Stimulated activated CD8-positive, alpha-beta memory T cell treated with anti-CD3 and anti-CD28 coated beads, Interleukin-4, amount 100 ng/mL, for 4 hours (primary cell): ENCODE measurements at regions not wholly inside any gene's neighbourhood (a gene's known extent, or its start where the extent isn't known, plus 50 kb on each side); places are given as distances from the start of the nearest gene placed in this dataset.

Source experiments
- DNase-seq, 2 donors: peaks; one replicate each; pipeline ENCODE4 v3.0.0-alpha.2; 2020; ENCODE audit warnings: low read depth in 2 of 2, low spot score in 1 of 2

DNA sequence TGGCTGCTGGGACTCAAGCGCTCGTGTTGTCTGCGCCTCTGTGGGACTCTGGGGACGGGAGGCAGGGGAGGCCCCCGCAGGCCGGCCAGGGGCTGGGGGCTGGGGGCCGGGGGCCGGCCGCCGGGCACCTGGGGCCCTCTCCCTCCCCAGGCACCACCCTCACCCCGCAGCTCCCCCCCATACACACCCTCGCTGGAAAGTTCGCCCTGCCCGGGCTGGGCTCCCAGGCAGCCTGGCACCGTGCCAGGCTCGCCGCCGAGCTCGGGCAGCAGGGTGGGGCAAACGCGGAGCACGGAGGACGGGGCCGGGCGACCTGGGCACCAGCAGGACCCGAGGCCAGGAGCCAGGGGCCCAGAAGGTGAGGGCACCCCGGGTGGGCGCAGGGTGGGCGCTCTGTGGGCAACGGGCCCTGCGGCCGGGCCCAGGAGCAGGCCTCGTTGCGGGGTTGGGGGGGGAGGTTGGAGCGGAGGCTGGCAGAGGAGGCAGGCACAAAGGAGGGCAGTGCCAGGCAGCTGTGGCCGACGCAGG lies 76.7 kb upstream of the WNT7B start:
- DNase-seq: no peak

DNA sequence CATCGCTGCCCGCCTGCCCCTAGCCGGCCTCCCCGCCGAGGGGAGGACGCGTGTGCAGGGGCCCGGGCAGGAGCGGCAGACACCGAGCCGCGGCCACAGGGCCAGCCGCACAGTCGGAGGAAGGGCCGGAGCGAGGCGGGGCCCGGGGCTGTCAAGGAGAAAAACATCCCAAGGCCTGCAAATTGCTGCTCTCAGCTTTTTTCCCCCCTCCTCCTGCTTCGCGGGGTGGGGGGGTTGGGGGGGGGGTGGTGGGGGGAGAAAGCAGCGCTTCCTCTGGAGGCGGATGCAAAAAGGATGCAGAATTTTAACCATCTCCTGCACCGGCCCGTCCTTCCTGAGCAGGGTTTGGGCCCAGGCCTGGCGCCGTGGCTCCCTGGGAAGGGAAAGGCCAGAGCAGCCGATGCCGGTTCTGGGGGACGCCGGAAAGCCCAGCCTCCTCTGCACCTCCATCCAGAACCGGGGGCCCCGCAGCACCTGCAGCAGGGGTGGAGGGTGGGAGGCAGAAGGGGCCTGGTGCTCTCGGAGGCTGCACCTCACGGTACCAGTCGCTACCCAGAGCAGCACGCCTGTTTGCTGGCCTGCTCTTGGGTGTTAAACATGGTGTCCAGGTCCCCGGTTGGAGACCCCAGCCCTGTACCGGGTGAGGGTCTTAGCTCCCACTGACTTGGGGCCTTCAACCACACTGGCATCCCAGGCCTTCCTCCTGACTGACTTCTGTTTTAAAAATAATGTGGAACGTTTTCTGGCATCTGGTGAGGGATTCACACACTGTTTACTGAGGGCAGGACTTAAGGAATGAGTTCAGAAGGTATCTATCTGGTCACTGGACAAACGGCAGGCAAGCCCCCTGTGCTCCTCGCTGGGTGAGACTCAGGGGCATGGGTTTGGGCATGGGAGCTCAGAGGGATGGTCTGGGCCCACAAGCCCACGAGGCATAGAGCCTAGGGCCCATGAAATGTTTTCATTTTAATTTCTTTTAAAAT lies 77.4 kb upstream of the WNT7B start:
- no peak for DNase-seq

DNA sequence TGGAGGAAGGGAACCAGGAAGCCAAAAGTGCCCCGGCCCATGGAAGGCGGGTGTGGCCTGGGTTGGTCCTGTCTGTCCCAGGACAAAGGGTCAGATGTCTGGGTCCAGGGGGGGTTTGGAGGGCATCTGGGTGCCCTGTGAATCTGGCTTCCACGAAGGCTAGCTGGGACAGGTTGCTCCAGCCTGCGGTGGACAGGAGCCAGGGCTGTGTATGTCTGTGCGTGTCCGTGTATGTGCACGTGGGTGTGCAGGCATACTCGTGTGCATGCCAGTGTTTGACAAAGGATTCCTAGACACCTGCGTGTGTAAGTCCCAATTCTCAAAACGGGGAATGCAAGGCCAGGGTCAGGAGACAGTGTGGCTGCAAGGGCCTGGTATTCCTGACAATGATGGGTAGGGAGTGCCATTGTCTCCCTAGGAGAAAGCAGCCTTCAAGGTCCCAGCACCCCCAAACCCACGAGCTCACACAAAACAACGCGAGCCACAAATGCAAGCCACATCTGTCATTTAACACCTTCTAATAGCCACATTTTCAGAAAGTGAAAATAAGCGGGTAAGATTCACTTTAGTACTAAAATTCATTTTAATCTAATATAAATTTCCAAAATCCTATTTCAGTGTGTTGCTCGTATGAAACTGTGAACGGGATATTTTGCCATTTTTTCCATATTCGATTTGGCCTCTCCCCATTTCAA lies 78.4 kb upstream of the WNT7B start:
- DNase-seq: no peak

DNA sequence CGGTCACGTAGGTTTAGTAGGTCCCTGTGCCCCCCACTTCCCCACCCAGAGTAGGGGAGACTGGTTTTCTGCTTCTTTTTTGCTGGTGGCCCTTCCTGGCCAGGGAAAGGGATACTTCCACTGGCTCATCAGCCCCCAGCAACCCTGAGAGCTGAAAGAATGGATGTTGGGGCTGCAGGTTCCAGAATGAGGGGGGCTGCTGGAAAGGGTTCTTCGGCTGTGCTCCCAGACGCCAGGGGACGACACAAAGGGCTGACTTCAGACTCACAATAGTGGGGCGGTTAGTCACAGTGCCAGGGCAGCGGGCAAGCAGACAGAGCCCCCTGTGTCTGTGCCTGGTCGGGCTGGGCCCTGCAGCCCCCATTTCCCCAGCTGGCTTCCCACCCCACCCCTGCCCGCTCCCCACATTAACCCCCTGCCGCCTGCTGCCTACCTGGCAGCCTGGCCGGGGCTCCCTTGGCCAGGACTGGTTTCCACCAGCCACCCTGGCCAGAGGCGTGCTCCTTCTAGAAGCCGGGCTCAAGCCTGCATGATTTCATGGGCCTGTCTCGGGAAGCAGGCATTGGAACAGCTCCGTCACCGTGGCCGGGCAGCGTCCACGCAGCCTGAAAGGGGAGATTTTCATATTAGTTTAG lies 79.1 kb upstream of the WNT7B start:
- no peak for DNase-seq

DNA sequence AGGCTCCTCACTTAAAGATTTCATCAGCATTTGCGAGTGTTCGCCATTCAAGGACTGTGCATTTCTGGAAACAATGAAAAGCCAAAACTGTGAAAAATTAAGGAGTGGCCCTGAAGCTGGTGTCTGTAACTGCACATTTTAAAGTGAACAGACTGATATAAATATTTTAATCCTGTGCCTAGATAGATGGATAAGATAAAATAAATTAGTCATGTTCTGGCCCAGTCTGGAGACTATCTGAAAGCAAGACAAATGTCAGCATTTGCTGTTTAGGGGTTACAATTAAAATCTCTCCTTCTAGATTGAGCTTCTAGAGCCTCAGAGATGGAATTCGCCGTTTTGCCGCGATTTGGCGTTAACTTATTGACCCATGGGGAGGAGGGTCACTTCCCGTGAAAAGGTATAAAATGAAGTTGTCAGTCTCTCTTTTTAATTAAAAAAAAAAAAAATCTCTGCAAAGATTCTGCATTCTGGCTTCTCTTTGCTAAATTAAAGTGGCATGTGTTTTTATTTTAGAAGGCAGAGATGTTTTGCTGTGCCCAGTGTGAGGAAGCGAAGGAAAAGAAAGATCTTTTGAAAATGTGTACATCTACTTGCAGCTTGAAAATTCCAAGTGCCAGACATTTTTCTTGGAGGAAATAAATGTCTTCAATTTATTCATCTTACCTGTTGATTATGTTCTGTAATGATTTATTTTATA lies 79.7 kb upstream of the WNT7B start:
- no peak for DNase-seq

DNA sequence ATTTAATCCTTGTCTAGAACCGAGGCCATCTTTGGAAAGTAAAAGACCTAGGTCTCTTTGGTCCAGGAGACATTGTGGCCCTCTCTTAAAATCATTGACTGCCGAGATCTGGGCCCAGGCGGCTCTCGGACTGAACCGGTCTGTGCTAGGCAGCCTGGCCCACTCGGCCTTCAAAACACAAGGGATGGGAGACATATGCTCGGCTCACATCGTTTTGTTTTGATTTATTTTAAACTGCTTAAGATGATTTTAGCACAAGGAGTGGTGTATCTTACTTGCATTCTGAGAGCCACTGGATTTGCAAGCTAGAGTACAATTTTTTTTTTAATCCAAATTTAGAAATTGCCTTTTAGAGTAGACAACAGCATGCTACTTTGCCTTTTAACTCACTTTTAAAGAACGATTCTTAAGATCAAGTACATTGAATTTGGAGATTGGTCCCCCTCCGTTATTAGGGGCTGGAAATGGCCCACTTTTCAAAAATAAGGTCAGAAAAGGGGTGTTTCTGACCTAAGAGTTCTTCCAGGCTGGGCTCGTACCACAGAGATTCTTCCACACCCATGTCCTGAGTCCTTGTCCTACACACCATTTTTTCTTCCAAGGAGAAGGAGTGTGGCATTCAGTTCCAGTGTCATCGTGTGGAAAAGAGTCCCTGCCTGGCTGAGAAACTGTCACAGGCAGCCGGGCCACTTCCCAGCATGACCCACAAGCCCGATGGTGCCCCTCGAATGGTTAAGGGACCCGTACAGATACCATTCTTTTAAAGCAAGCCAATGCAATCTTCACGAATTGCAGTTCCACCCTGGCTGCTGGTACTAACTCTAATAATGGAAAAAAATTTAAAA lies 80.5 kb upstream of the WNT7B start:
- DNase-seq: no peak

DNA sequence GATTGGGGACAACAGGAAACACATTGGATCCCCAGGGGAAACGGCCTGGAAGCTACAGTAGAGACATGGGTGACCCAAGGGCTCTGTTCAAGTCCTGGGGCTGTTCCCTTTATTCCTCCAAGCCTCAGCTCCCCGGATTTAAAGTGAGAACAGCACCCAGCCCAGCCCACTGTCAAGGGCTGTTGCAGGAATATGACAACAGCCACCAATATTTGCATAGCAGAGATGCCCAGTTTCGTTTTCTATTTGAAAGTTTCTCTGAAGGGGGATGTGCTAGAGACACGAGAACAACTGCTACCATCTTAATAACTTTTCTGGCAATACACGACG lies 81.1 kb upstream of the WNT7B start:
- no peak for DNase-seq

DNA sequence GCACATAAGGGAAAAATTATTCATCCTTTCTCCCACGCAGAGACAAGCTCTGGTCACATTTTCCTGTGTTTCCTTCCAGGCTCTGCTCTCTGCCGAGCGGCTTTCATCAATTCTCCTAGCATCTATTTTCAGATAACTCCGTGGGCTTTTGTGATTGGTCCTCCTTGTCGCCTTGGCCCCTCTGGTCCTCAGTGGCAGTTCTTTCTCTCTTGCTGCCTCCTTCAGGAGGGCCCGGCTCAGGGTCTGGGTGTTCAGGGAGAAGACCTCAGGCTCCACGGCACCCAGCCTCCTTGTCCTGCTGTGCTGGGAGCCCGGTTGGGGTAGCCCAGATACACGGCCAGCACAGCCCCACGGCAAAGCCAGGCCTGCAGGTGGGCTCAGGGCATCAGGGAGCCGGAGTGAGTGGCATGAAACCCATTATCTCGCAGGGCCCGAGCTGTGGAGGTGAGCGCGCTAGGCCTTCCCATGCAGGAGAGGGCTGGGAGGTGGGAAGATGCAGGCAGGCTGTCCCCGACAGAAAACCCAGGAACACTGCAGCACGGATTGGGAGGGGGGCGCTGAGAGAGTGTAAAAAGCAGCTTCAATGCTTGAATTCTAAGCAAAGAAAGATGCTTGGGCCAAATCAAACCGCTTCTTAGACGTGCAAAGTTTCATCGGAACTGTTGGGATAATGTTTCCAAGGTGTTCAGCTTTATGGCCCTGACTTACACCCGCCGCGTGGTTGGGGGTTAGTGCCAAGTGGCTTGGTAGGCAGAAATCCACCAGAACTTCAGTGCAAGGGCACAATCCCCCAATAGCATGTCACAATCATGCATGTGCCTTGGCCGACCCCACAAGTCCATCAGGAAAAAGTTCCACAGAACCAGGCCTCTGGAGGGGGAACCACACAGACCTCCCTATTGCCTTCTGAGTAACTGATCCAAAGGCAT lies 81.9 kb upstream of the WNT7B start:
- no peak for DNase-seq

DNA sequence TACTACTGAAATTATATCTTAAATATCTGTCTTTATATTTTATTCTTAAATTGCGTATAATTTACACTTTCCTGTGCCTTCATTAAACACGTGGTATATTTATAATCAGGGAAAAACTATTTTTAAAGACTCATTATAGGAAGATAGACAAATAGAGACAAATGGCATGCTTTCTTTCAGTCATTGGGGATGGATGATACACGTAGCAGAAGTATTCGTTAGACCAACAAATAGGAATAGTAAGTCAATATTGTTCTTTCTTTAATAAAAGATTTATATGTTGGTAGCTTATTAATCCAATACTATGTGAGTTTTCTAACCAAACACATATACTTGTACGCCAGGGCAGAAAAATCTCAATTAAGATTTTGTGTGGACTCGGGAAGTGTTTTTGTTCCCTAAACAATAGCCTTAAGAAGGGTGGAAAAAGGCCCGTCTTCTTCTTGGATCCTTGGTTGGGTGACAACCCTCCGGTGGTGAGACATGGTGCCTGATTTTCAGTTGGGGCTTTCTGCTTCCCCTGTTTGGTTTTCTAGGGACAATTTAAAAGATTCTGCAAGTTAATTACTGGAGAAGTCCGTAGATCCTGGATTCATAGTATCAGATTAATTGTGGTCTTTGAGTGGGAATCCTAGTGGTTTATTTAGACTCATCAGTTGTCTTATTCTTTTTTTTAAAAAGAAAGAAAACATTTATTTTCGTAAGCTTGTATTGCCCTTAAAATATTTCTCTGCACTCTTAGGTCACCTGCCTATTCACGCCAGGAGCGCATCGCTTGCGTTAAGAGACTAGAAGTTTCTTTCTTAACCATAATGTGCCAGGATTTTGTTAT lies 83.5 kb upstream of the WNT7B start:
- DNase-seq: no peak

DNA sequence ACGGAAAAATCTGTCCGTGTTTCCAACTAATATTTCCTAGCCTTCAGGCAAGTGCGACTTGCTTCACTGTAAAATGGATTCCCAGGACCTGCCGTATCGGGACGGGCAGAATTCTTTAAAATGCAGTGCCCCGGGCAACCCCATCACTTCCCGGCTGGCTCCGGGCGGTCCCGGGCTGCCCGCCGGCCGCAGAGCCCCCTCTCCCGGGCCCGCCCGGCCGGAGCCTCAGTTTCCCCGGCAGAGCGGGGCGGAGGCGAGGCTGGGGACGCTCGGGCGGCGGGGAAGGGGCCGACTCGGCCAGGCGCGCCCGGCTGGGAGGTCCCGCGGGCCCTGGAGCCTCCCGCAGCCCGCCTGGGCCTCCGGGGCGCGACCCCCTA lies 84.2 kb upstream of the WNT7B start:
- DNase-seq: no peak

DNA sequence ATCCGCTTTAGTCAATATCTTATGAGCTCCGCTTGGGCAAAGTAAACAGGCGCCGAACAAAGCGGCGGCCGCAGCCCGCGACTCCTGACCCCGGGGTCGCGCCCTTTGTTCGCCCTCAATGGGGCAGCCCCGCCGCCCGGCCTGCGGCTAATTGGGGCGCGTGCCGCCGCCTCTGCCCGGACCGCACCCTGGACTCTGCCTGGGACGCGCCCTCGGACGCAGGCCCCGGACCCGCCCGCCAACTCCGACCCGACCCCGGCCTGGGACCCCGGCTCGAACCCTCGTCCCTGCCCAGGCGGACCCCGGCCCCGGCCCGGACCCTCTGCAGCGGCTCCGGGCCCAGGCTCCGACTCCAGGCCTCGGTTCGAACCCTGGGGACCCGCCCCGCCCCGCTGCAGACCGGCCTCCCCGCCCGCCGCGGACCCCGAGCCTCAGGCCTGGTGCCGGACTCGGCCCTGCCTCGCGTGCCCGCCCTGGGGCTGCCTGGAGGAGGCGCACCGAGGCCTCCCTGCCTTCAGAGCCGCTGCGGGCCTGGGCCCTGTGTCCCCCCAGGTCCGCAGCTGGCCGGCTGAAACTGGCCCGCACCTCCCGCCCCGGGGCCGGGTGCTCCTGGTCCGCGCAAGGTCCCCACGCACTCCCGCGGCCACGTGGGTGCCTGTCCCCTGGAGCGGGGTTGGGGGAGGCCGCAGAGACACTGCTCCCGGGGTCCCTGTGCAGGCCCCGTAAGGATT lies 84.7 kb upstream of the WNT7B start:
- no peak for DNase-seq

DNA sequence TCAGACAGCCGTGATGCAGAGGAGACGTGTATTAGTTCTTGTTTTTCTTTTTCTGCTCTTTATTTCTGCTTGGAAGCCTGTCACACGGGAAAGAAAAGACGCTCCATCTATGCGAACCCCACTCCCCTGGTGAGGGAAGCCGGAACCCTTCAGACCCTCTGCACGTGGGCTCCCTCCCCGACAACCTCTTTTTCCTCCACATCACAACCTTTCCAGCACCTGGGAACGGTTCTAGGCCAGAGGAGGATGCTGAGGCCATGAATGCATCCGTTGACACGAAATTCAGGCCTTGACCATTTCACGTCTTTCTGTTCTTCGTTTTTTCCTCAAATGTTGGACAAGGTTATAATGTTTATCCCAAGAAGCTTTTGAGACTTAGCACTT lies 85.3 kb upstream of the WNT7B start:
- DNase-seq: no peak

DNA sequence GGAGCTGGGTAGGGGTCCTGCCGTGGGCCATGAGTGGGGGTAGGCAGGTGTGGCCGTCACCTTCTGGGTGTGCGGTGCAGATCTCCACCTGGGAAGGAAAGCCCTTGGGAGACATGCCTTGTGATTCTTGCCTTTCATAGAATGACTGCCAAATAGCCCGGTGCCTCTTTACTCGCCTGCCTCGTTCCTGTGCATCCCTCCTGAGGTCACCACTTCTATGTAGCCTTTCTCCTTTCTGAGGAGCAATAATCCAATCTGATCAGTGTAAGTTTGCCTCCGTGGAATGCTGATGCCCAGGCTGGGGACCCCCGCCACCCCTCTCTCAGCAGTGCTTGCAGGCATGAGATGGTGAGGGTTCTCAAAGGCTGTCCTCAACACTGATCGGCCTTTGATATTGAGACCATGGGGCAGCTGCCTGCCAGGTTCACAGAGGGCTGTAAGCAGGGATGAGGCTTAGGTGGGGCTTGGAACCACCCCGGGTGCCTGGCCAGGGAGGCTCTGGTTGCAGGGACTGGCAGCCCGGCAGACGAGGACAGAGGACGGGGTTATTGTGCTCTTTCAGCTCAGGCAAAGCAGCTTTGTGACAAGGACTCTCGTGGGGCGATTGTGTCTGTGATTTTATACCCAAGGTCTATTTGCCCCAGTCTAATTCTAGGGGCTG lies 86.1 kb upstream of the WNT7B start:
- no peak for DNase-seq

DNA sequence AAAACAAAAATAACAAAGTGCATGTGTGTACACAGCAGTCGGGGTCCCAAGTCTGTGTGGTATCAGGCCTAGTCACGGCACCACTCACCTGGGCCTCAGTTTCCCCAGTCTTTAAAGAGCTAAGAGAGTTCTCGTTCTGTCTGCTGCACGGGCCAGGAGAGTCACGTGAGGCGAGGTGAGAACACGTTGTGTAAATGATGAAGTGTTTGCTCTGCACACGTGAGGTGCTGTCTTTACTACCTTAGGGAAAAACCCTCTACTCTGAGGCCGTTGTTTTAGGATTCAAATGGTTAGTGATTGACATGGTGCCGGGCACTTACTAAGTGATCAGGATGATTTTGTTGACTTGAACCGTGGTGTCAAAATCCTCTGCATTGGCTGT lies 86.5 kb upstream of the PPARA start:
- no peak for DNase-seq

DNA sequence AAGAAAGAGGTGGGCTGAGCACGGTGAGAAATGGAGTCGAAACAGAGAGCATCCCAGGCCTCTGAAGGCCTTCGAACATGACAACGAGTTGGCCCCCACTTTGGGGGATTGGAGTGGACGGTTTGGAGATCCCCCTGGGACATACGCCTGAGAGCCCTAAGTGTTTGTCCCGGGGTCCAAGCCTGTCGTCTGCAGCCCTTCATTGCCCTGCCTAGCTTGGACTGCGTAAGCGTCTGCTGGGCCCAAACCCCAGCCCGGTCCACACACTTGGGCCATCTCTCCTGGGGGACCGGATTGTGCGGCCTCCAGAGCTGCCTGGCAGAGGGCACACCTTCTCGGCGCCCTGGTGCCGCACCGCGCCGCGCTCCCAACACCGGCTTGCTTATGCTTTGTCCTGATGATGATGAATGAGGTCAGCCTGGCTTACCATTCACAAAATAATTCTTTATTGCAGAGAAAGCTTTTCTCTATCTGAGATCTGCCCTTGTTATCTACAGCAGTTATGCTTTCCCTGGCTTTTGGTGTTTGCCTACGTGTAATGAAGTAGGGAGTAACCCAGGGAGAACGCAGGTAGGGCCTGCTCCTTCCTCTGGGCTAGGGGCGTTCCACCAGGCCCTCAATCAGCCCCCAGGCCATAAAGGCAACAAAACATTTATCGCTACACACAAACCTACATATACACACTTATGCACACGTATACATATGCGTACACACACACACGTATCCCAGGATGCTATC lies 85.9 kb upstream of the PPARA start:
- DNase-seq: no peak

DNA sequence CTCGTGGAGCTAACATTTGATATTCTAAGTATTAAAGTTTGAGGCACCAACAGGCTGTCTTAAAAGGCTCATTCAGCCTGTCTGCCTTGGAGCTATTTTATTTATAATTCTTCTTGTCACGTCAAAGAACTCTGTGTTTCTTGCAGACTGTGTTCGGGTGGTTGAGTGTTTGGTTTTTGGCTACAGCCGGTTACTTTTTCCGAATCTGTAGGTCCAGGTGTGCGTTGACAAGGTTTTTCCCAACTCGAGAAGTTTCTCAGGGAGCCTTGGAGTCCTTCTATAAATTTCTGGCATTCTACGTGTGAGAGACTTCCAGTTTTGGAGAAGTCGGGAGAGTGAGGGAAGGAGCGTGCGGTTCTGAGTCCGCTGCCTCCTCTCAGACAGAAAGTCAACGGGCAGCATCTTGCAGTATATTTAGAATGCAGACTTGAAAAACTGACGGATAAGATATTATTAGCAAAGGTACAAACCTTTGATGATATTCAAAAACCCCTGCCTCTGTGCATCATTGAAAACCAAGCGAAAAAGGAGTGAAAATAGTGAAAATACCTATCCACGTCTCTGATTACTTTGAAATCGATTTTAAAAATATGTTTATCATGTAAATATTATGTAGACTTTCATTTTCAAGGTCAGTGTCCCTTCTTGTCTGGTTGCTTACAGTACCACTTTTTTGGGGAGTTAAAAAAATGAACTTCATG lies 85.2 kb upstream of the PPARA start:
- DNase-seq: no peak
